ENCODE measurements at regions not wholly inside any gene's neighbourhood (a gene's known extent, or its start where the extent isn't known, plus 50 kb on each side); places are given as distances from the start of the nearest gene placed in this dataset.
"Not testable (repeated sequence)": the region's sequence is repeated elsewhere in the genome, so short reads cannot be mapped to it uniquely, and the experiment has no call there.

DNA sequence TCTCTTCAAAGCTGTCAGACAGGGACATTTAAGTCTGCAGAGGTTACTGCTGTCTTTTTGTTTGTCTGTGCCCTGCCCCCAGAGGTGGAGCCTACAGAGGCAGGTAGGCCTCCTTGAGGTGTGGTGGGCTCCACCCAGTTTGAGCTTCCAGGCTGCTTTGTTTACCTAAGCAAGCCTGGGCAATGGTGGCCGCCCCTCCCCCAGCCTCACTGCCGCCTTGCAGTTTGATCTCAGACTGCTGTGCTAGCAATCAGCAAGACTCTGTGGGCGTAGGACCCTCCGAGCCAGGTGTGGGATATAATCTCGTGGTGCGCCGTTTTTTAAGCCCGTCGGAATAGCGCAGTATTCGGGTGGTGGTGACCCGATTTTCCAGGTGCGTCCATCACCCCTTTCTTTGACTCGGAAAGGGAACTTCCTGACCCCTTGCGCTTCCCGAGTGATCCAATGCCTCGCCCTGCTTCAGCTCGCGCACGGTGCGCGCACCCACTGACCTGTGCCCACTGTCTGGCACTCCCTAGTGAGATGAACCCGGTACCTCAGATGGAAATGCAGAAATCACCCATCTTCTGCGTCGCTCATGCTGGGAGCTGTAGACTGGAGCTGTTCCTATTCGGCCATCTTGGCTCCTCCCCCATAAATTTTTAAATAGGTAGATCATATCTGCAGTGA, 785.1 kb downstream of the TDRD15 start:
- in situ Hi-C loops (cut with MboI; ENCODE audit: low sequenced_read_pairs) = not testable (repeated sequence)

DNA sequence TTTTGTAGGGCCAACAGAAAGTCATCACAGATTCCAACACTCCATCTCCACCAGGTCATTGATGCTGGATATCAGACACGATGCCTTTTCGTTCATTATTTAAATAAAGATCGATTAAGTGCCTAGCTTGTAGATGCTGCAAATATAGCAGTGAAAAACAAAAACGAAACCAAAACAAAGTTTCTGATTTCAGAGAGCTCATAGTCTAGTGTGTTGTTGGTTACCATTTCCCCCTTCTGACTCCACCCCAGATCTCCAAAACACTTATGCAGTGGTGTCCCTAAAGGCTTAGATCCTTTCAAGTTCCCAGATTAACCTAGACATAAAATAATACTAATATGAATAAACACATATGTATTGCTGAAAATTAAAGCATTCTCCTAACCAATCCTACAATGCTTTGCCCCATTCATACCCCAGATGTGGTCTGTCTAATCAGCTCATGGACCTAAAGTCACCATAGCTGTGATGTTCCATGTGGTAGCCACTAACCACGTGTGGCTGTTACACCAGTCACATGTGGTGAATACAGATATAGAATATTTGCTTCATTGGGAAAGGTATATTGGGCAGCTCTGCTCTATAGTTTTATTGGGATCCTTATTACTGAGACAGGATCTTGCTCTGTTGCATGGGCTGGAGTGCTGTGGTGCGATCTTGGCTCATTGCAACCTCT, 787.2 kb downstream of the TDRD15 start:
- in situ Hi-C loops (cut with MboI; ENCODE audit: low sequenced_read_pairs) = no loop called here

DNA sequence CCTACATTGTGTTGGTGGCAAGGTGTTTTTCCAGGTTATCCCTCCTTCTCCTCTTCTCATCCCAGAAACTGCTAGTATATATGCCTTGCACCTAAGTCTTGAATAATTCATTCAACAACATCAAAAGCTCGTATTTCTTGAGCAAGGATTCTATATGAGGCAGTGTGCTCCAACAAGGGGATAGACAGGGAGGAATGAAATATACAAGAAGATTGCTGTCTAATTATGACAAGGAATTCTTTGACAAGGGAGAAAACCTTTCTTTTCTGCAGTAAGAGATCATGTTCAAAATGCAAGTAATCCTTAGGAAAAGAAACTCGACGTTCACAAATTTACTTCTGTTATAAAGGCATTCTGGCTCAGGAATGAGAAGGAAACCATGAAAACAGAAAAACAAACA, 788.6 kb downstream of the TDRD15 start:
- in situ Hi-C loops (cut with MboI; ENCODE audit: low sequenced_read_pairs) = no loop called here

DNA sequence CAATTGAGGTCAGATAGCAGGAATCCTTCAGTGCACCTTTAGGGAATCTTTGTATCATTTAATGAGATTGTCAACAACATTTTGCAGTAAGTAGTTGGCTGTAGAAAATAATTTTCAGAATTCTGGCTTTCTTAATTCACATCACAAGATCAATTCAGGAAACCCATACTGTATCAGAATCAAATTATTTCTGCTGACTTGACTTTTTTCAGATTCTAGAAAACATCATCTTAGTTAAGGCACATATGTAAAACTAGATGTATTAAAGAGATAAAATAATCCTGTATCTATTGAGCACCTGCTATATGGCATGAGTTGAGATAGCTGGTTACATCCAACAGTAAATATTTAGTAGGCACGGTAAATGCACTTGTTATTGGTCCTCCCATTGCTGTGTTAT, 791.4 kb downstream of the TDRD15 start:
- in situ Hi-C loops (cut with MboI; ENCODE audit: low sequenced_read_pairs) = no loop called here

DNA sequence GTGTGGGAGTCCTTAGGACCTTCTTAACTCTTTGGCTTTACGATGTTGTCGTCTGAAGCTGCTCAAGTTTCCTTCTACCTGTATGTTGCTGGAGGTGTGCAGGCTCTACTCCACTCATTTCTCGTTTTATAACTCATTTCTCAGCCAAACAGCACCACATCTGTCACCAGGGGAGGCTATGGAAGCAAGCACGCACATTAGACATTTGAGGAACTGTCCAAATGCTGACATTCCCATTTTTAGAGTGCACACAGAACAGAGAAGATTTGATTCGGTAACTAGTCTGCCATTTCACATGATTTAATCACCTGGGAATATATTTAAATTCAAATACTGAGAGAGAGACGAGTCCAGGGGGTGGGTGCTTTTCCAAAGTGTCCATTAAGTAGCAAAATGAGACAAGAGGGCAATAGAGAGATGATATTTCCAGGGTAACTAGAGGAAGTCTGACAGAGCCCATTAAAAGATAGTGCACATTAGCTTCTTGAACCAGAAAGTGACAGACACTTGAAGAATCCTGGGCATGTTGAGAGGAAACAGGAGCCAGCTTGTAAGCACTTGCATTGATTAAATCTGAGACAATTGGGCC, 793.3 kb downstream of the TDRD15 start:
- in situ Hi-C loops (cut with MboI; ENCODE audit: low sequenced_read_pairs) = no loop called here

DNA sequence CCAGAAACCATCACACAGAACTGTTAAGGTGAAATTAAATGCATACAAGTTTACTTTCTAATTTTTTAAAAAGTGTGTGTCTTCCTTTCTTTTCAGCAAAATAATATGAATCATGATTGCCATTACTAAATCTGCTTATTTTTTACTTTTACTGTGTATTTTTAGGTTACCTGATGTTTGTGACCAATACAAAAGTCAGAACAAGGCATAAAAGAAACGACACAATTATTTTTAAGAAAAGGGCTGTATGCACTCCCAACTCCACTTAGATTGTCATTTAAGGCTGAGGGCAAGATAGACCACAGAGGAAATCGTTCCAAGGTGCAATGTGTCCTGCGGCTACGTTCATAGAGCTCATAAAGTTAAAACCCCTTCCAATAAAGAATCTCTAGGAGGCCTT, 797.0 kb downstream of the TDRD15 start:
- in situ Hi-C loops (cut with MboI; ENCODE audit: low sequenced_read_pairs) = no loop called here

DNA sequence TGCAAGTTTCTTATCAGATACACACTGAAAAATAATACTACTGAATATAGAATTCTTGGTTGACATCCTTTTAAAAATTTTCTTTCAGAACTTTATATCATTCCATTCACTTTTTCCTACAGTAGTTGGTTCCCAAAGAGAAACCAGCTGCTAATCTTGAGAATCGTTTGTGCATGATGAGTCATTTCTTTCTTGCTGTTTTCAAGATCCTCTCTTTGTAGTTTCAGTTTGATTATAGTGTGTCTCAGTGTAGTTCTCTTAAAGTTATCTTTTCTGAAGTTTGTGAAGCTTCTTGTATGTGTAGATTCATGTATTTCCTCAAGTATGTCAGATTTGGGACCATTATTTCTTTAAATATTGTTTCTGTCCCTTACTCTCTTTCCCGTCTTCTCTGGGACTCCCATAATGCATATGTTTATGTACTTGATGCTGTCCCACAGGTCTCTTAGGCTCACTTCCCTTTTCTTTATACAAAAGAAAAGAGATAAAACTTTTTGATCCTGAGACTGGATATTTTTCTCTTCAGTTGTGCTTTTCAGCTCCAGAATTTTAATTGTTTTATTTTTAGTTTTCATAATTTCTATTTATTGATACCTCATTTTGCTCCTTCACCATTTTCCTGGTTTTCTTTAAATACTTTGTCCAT, 801.0 kb downstream of the TDRD15 start:
- in situ Hi-C loops (cut with MboI; ENCODE audit: low sequenced_read_pairs) = no loop called here

DNA sequence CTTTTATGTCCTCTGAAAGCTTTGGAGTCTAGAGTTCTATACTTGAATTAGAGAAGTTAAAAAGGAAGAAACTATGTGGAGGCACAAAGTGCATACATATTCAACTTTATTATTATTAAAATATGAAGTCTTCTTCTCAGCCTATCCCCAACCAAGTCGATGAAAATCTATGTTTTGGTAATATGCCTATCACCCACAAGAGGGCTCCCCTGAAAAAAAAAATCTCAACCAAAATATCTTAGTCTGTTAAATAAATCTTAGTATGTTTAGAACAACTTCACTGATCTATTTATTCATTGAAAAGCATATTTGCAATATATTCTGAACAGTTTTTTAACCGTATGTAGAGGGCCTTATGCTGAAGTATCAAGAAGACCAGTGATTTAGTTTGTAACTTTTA, 804.5 kb downstream of the TDRD15 start:
- in situ Hi-C loops (cut with MboI; ENCODE audit: low sequenced_read_pairs) = no loop called here

DNA sequence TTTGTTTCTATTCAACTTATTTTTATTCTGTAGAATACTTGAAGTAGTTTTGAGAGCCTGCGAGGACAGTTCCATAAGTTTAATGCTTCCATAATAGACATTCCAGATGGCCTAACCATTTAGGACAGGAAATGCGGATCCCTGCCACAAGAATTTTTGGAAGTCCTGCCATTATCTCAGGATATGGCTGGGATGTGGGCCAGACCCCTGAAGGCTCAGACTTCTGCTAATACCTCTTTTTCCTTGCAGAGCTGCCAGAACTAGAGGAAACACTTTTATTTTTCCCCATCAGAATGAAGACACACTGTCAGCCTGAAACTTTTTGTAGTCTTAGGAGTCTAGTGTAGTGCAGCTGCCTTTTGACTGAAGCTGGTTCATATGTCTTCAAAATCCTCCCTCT, 806.5 kb downstream of the TDRD15 start:
- in situ Hi-C loops (cut with MboI; ENCODE audit: low sequenced_read_pairs) = no loop called here

DNA sequence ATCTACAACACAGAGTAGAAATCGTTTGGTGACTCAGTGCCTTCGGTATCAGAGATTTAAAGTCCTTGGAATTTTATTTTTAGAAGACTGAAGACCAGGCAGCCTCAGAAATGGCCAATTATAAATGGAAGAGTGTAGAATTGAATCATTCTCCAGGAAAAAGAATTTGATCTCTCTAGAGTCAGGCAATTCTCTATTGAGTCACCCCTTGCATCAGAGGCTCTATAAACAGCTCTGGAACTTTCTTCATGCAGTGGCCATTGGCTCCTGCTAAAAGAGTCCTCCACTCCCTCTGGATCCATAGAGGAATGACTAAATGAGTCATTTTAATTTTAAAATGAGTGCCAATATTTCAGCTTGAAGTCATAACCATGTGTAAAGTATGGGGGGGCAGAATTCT, 816.2 kb downstream of the TDRD15 start:
- in situ Hi-C loops (cut with MboI; ENCODE audit: low sequenced_read_pairs) = no loop called here

DNA sequence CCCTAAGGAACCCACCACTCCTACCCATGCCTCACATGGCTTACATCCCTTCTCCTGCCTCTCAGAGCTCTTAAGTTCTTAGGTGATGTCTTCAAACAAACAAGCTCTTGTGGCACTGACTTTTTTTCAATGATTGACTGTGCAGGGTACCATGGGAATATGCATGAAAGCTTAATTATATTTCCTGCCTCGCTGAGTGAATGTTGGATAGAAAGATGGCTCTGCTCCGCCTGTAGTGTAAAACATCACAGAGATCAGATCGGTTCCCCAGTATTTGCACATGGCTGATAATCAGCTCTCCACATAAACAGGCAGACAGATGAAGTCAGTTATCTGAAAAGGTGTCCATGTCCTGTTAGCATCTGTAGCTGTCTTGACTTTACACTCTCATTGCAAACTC, 820.8 kb downstream of the TDRD15 start:
- in situ Hi-C loops (cut with MboI; ENCODE audit: low sequenced_read_pairs) = no loop called here

DNA sequence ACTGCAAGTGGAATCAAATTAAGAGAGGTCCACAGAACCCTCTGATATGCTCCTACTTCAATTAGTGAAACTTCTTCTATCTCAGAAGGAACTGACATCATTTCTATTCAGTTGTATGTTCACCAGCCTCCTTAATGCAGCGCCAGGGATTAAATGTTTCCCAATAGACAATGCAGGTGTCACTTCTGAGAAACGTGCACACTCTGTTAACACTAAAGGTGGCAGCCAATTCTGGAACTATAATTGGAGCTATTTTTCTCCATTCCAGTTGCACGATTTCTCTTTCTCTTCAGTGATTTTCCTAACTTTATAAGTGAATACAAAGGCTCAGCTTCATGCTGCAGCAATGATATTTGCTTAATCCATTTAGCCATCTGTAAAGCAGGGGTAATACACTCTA, 821.9 kb downstream of the TDRD15 start:
- in situ Hi-C loops (cut with MboI; ENCODE audit: low sequenced_read_pairs) = no loop called here

DNA sequence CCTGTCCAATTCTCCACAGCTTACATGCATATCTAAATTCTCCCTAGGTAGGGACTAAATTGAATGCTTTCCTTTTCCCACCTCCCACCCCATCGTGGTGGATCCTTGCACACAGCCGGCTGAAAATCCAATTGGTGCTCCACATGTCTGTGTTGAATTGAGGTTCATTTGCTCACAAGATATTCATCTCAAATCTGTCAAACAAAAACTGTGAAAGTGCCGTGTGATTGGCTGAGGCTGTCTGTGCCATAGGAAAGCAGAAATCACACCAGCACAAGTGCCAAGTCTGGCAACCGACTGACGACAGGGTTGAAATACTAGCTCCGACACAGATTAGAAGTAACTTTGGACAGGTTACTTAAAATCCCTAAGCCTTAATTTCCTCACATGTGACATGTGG, 823.3 kb downstream of the TDRD15 start:
- in situ Hi-C loops (cut with MboI; ENCODE audit: low sequenced_read_pairs) = no loop called here

DNA sequence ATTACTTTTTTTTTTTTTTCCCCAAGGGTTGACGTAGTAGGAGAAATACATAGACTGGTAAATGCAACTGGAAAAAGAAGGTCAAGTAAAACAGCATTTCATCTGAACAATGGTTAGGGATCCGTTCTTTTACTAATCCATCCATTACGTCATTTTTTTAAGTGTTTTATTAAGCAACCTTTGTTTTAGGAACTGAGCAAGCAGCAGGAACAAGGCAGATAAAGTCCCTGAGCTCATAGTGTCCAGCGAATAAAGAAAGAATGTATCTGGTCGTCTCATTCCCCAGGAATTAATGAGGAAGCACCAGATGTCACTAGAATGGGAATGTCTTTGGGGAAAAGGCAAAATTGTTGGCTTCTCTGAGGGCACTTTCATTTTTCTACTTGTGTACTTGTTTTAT, 842.4 kb downstream of the TDRD15 start:
- in situ Hi-C loops (cut with MboI; ENCODE audit: low sequenced_read_pairs) = no loop called here

DNA sequence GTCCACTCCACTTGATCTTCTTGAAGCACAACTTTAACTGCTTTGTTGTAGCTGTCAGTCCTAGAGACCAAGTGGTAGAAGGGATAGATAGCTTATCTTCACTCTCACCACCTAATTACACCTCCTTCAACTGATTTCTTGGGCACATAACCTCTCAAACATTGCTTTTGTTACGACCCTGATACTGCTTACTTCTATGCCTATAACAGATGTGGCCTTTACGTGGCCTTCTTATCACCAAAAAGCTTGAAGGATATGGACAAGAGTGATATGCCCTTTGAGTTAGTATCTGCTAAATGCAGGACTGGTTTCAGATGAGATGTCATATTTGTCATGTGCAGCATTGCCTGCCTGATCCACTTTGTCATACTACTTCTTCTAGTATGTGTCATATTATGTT, 847.2 kb downstream of the TDRD15 start:
- in situ Hi-C loops (cut with MboI; ENCODE audit: low sequenced_read_pairs) = no loop called here

DNA sequence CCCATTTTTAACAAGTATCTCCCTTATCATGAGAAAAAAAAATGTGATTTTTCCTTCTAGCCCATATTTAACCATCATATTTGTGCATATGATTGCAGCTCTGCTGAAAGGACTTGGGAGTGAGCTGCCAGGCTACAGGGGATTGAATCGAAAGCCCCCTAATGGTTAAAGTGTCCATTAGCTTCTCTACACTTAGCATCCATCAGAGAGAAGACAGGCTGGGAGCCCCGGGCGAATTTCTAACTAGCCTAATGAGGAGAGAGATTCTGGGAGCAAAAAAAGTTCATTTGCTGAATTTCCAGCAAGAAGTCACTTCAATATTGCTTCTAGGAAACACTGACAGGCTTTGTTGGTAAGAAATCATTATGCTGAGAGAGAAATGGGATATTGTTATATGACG, 848.8 kb downstream of the TDRD15 start:
- in situ Hi-C loops (cut with MboI; ENCODE audit: low sequenced_read_pairs) = no loop called here

DNA sequence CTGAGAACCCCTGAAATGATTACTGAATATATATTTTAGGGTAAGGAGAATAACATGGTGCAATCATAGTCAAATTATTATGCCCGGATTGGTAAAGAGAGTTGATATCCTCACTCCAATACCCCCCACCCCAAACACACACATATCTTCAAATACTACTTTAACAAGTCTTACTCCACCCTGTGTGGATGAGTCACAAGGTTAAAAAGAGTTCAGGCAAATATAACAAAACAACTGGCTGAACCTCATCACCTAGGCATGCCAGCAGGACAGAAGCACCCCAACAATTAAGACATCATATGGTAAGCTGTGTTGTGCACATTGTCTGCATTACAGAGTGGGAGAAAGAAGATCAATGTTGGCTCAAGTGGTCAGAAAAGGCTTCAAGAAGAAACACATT, 857.4 kb downstream of the TDRD15 start:
- in situ Hi-C loops (cut with MboI; ENCODE audit: low sequenced_read_pairs) = no loop called here

DNA sequence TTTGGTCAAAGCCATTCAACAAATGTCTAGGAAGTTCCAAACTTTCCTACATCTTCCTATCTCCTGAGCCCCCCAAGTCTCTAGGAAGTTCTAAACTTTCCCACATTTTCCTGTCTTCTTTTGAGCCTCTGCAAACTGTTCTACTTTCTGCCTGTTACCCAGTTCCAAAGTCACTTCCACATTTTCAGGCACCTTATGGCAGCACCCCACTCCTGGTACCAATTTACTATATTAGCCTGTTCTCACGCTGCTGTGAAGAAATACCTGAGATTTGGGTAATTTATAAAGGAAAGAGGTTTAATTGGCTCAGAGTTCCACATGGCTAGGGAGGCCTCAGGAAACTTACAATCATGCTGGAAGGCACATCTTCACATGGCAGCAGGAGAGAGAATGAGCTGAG, 869.2 kb downstream of the TDRD15 start:
- in situ Hi-C loops (cut with MboI; ENCODE audit: low sequenced_read_pairs) = no loop called here

DNA sequence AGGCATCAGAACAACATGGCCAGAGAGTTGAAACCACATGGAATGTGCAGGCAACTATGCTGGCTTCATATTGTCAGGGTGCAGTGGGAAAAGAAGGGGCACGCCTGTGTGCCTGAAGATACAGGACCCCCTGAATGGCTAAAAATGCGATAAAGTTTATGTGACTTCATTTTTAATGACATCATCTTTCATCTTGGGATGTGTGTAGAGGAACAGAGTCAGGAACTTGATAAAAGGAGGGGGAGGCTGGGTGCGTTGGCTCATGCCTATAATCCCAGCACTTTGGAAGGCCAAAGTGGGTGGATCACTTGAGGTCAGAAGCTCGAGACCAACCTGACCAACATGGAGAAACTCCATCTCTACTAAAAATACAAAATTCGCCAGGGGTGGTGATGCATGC, 872.6 kb downstream of the TDRD15 start:
- in situ Hi-C loops (cut with MboI; ENCODE audit: low sequenced_read_pairs) = no loop called here

DNA sequence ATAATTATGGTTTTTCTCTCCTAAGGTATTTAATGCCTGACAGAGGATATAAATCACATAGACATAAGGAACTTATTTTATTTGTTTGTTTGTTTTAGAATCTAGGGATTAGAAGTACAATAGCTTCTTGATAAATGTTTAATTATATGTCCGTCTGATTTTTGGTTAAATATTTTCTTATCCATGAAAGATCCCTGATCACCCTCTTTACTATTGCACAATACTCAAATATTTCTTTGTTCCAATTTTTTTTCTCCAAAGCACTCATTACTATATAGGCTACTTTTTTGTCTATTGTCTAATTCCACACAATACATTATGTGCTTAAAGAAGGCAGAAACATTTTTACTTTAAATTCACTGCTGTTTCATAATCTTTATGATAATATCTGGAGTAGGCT, 875.8 kb downstream of the TDRD15 start:
- in situ Hi-C loops (cut with MboI; ENCODE audit: low sequenced_read_pairs) = no loop called here

DNA sequence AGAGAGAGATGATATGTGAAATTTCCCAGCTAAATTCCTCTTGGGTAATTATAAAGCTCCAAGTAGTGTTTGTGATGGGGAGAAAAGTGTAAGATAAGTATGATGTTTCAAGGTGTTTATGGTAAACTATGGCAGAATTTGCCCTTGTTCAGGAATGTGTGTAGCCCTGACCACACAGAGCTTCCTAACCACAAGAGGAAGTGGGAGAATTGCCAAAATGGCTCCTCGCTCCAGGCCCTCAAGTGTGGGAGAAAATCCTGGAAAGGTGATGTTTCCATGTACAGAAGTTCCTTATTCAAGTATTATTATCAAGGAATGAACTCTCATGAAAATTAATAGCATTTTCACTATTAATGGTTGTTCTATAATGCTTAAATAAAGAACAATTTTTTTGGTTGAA, 878.3 kb downstream of the TDRD15 start:
- in situ Hi-C loops (cut with MboI; ENCODE audit: low sequenced_read_pairs) = no loop called here

DNA sequence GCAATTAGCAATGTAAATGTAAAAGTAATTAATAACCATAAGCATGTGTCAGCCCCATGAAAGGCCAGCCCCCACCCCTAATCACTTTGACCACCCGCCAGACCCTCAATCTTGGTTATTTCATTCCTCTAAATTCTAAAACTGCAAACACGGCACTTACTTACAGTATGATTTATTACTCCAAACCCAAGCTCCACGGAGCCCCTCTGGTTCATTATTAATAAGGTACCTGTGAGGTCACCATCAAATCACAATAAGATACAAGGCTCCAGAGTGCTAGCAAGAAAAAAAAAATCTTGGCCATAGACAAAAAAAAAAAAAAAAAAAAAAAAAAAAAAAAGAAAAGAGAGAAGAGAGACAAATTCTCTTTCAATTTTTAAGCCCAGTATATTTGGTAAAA, 879.5 kb downstream of the TDRD15 start:
- in situ Hi-C loops (cut with MboI; ENCODE audit: low sequenced_read_pairs) = no loop called here

All from HL-60/S4 treated with phorbol 12-myristate 13-acetate at 8.2 ng/mL for 4 days and 3 days (cell line).